ENCODE measurements at regions not wholly inside any gene's neighbourhood (a gene's known extent, or its start where the extent isn't known, plus 50 kb on each side); places are given as distances from the start of the nearest gene placed in this dataset.

DNA sequence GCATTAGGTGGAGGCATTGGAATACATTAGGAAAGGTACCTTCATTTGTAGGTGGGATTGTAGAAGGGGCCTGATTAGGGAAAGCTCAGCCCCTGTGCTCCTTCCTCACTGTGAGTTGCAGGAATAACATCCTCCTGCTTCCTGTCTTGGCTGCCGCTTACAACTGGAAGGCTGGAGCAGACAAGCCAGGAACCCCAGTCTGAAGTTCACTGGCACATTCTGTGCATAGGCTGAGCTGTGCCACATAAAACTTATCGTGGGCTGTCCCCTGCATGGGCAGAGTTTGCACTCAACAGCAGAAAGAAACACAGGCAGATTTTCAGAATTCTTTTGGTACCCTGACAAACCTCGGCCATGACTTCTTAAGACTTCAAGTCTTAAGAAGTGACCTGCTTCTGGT is 200.1 kb downstream of the SALL1 start:
- DNase-seq, result no peak
- intact Hi-C loops (cut with micrococcal nuclease), result no loop called here
- no peaks in the 10 kb centered on the region for H3K4me1 Mint-ChIP-seq
- H3K36me3 Mint-ChIP-seq (ENCODE audit: low read depth), result no peaks in the 10 kb centered on the region
- no peak overlapping the region for H3K4me3 Mint-ChIP-seq
- no peaks in the 10 kb centered on the region for H3K9me3 Mint-ChIP-seq
- H3K27me3 Mint-ChIP-seq, result no peaks in the 10 kb centered on the region
- no peak overlapping the region for H3K27ac Mint-ChIP-seq

DNA sequence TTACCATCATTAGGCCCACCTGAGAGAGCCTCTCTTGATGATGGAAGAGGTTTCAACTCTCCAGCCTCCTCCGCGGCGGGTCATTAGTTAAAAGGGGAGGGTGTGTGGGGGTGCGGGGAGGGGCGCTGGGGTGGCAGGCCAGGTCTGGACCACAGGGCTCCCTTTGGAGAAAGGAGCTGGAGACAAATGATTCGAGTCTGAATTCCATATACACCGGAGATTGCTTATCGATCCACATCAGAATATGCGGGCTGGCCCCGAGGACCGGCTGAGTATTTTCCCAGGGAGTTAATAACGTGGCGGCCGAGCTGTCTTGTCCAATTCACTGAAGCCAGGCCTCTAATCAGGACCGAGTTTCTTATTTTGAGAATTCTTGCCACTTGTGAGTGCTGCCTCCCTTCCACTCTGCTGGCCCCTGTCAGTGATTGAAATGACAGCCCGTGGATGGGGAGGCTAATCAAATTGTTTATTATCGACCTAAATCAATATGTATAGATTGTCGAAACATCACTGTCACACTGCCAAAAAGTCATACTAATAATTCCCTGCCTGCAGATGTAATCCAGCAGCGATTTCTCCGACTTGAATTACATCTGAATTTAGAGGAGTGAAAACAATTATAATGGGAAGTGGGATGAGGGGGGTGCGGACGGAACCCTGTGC is 202.7 kb downstream of the SALL1 start:
- H3K36me3 Mint-ChIP-seq (ENCODE audit: low read depth), result no peaks in the 10 kb centered on the region
- H3K27ac Mint-ChIP-seq, result no peak overlapping the region
- no peaks in the 10 kb centered on the region for H3K27me3 Mint-ChIP-seq
- H3K4me1 Mint-ChIP-seq, result no peaks in the 10 kb centered on the region
- DNase-seq, result no peak
- intact Hi-C loops (cut with micrococcal nuclease), result no loop called here
- no peak overlapping the region for H3K4me3 Mint-ChIP-seq
- H3K9me3 Mint-ChIP-seq, result no peaks in the 10 kb centered on the region

DNA sequence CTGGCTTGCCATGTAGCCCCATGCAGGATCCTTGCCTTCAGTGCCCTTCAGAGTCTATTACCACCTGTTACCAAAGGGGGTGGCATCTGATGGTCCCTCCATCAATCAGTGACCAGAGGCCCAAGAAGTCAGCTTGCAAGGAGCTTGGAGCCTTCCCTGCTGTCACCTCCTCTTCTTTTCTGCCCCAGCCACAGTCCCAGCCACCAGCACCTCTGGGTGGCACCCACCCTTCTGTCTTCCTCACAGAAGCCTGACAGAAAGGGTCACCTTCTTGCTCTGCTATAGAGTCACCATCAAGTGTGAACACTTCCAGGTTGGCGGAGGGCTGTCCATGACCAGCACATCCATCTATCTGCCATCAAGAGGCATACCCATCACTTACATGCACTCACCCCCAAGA is 203.2 kb downstream of the SALL1 start:
- Mint-ChIP-seq H3K4me1 (no peaks in the 10 kb centered on the region), H3K27ac (no peak overlapping the region), H3K4me3 (no peak overlapping the region), H3K27me3 (no peaks in the 10 kb centered on the region), H3K9me3 (no peaks in the 10 kb centered on the region), H3K36me3 (ENCODE audit: low read depth) (no peaks in the 10 kb centered on the region)
- intact Hi-C loops (cut with micrococcal nuclease), result no loop called here
- DNase-seq, result no peak

DNA sequence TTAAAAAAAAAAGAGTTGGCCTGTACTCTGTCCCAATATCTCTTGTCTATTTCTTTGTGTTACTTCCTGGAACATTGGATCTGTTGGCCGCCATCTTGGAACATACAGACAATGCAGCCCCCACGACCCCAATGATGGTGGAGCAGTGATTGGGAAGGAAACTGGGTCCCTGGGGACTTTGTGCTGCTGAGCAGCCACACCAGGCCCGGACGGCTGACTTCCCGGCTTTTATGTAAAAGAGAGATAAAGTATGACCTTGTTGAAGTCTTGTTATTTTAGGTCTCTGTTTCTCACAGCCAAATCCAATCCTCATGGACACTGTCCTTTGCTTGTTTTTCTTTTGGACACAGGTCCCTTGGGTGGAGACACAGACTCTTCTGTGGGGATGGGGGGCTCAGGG is 204.5 kb downstream of the SALL1 start:
- Mint-ChIP-seq H3K27ac (no peak overlapping the region), H3K9me3 (no peaks in the 10 kb centered on the region), H3K4me3 (no peak overlapping the region), H3K36me3 (ENCODE audit: low read depth) (no peaks in the 10 kb centered on the region), H3K4me1 (no peaks in the 10 kb centered on the region), H3K27me3 (no peaks in the 10 kb centered on the region)
- DNase-seq, result no peak
- intact Hi-C loops (cut with micrococcal nuclease), result no loop called here

DNA sequence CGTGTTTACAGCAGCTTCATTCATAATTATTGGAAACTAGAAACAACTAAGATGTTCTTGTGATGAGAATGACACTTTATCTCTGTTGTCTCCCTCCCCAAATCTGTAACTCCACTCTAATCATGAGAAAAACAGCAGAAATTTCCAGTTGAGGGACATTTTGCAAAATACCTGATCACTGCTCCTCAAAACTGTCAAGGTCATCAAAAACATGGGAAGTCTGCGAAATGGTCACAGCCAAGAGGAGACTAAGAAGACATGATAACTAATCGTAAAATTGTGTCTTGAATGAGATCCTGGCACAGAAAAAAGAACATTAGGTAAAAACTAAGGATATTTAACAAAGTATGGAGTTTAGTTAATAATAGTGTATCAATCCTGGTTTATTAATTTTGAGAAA is 204.2 kb downstream of the CYLD start:
- Mint-ChIP-seq H3K36me3 (ENCODE audit: low read depth) (no peaks in the 10 kb centered on the region), H3K27me3 (no peaks in the 10 kb centered on the region), H3K4me1 (no peaks in the 10 kb centered on the region), H3K27ac (no peak overlapping the region), H3K4me3 (no peak overlapping the region), H3K9me3 (no peaks in the 10 kb centered on the region)
- no peak for DNase-seq
- intact Hi-C loops (cut with micrococcal nuclease), result no loop called here

DNA sequence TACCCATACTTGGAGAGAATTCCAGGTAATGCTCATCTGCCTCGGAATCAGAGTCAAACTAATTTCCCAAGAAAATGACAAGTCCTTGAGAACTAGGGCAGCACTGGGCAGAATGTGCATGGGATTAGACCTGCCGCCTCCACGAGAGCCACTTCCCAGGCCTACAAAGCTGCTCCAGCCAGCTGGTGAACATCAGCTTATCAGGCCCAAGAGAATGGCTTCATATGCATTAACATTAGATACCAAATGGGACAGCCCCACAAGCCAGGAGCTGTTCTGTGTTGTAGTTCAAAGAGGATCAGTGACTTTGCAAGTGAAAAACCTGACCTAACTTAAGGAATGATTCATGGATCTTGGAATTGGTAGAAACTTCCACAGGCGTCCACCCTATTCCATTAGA is 203.3 kb downstream of the CYLD start:
- Mint-ChIP-seq H3K27ac (no peak overlapping the region), H3K4me3 (no peak overlapping the region), H3K9me3 (no peaks in the 10 kb centered on the region), H3K27me3 (no peaks in the 10 kb centered on the region), H3K36me3 (ENCODE audit: low read depth) (no peaks in the 10 kb centered on the region), H3K4me1 (no peaks in the 10 kb centered on the region)
- no peak for DNase-seq
- intact Hi-C loops (cut with micrococcal nuclease), result no loop called here

DNA sequence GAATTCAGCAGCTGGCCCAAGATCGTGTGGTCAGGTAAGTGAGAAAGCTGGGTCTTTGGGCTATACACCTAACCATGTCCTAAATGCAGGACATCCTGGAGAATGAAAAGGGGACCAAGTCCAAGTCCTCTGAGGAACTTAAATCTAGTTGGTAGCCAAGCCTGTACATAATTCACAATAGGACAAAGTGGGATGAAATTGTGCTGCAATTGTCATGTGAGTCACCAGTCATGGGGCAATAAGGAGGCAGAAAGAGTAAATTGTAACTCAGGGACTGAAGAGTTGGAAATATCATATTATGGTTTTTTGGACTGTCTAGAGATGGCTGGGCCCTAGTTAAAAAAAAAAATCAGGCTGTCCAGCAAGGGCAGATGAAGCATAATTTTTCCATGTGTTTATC is 202.6 kb downstream of the CYLD start:
- Mint-ChIP-seq H3K36me3 (ENCODE audit: low read depth) (no peaks in the 10 kb centered on the region), H3K4me1 (no peaks in the 10 kb centered on the region), H3K27ac (no peak overlapping the region), H3K27me3 (no peaks in the 10 kb centered on the region), H3K4me3 (no peak overlapping the region), H3K9me3 (no peaks in the 10 kb centered on the region)
- no peak for DNase-seq
- intact Hi-C loops (cut with micrococcal nuclease), result no loop called here

DNA sequence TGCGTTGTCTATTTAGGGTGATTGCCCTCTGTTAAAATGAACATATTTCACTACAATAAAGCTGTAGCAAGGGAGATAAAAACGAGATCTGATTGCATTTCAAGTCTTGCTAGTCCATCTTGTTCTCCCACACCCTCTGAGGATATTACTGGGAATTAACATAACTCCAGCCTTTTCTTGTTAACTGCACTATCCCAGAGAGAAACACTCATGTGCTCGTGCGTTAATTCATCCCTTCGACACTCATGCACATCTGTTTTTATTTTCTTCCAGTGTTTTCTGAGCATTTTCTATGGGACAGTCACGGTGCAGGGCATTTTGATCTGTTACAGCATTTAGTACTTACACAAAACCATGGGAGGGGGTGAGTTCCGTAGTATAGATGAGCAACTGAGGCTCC is 202.1 kb downstream of the CYLD start:
- no peaks in the 10 kb centered on the region for H3K4me1 Mint-ChIP-seq
- H3K27me3 Mint-ChIP-seq, result no peaks in the 10 kb centered on the region
- H3K9me3 Mint-ChIP-seq, result no peaks in the 10 kb centered on the region
- no peak for DNase-seq
- no peaks in the 10 kb centered on the region for H3K36me3 Mint-ChIP-seq (ENCODE audit: low read depth)
- H3K27ac Mint-ChIP-seq, result no peak overlapping the region
- intact Hi-C loops (cut with micrococcal nuclease), result no loop called here
- no peak overlapping the region for H3K4me3 Mint-ChIP-seq

DNA sequence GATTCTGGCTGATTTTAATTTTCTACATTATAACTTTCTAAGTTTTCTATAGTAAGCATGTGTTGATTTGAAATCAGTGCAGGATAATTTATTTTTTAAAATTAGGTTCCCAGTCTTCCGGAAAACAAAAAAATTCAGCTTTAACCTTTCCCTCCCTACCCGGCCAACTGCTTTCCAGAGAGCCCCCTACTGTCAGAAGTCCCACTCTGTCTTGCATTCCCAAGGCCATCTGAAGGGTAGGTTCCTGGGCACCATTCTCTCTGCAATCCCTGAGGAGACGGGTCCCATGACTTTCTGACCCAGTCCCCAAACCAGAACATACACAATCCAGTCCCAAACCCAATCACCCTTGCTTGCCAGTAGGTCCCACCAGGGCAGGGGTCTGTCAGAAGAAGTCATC is 200.3 kb downstream of the CYLD start:
- no peak for DNase-seq
- no peak overlapping the region for H3K4me3 Mint-ChIP-seq
- no peaks in the 10 kb centered on the region for H3K36me3 Mint-ChIP-seq (ENCODE audit: low read depth)
- H3K9me3 Mint-ChIP-seq, result no peaks in the 10 kb centered on the region
- H3K27ac Mint-ChIP-seq, result no peak overlapping the region
- intact Hi-C loops (cut with micrococcal nuclease), result no loop called here
- no peaks in the 10 kb centered on the region for H3K4me1 Mint-ChIP-seq
- no peaks in the 10 kb centered on the region for H3K27me3 Mint-ChIP-seq

DNA sequence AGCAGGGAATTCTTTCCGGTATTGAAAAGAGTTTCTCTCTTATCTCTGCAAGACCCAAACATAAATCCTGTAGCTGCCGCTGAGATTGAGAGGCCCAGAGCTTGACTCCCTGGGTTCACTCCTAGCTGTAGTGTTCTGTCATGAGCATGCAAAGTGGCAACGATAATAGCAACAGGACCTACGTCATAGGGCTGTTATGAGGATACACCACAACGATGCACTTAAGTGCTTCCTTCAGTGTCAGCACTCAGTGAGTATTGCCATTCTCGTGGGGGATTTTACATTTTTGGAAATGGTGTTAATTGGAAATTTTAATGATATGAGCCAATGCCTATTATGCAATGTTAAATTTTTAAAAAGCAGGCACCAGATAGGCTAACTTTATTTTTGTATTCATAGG is 199.8 kb downstream of the CYLD start:
- intact Hi-C loops (cut with micrococcal nuclease), result no loop called here
- no peak overlapping the region for H3K27ac Mint-ChIP-seq
- H3K27me3 Mint-ChIP-seq, result no peaks in the 10 kb centered on the region
- no peak overlapping the region for H3K4me3 Mint-ChIP-seq
- H3K9me3 Mint-ChIP-seq, result no peaks in the 10 kb centered on the region
- DNase-seq, result no peak
- no peaks in the 10 kb centered on the region for H3K4me1 Mint-ChIP-seq
- no peaks in the 10 kb centered on the region for H3K36me3 Mint-ChIP-seq (ENCODE audit: low read depth)

DNA sequence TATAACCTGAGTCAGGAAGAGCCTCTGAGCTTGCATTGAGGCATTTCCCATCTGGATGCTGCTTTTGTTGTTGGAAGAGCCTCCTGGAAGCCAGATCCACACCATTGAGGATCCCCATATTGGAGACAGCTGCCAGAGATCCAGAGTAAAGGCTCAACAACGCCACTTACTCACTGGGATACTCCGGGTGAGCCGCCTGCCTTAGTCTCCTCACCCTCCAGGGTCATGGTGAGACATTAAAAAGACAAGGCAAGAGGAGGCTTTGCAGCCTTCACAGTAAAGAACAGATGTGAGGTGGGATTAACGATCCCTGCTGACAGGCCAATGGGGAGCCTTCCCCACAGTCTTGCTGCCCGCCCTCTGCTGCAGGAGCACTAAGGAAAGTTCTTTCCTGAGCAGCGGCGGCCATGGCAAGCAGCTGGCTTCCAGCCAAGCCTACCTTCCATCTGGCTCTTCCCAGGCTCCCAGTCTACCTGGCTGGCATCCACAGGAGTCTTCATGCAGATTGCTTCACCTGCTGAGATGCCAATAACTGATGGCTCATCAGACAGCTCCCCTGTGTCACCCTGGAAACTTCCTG is 198.5 kb downstream of the CYLD start:
- H3K4me3 Mint-ChIP-seq, result no peak overlapping the region
- no peaks in the 10 kb centered on the region for H3K4me1 Mint-ChIP-seq
- H3K27ac Mint-ChIP-seq, result no peak overlapping the region
- no peak for DNase-seq
- no peaks in the 10 kb centered on the region for H3K36me3 Mint-ChIP-seq (ENCODE audit: low read depth)
- H3K27me3 Mint-ChIP-seq, result no peaks in the 10 kb centered on the region
- no peaks in the 10 kb centered on the region for H3K9me3 Mint-ChIP-seq
- intact Hi-C loops (cut with micrococcal nuclease), result no loop called here

DNA sequence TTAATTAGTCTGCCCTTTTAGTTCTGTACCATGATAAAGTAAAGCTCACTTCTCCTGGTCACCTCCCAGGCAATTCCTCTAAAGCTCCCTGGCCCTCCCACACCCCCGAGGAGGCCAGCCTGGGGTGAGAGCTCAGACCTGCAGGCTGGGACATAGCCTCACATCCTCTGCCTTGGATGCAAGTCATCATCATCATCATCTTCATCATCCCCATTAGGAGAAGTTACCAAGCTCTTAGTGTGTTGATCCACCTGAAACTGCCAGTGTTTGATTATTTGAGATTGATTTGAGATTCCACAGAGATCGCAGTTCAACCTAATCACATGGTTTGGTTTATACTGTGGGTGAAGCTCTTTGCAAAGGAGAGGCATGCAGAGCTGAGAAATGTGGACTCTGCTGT is 197.5 kb downstream of the CYLD start:
- H3K4me1 Mint-ChIP-seq, result no peaks in the 10 kb centered on the region
- H3K36me3 Mint-ChIP-seq (ENCODE audit: low read depth), result no peaks in the 10 kb centered on the region
- intact Hi-C loops (cut with micrococcal nuclease), result no loop called here
- no peak for DNase-seq
- H3K9me3 Mint-ChIP-seq, result no peaks in the 10 kb centered on the region
- no peak overlapping the region for H3K27ac Mint-ChIP-seq
- no peak overlapping the region for H3K4me3 Mint-ChIP-seq
- no peaks in the 10 kb centered on the region for H3K27me3 Mint-ChIP-seq

DNA sequence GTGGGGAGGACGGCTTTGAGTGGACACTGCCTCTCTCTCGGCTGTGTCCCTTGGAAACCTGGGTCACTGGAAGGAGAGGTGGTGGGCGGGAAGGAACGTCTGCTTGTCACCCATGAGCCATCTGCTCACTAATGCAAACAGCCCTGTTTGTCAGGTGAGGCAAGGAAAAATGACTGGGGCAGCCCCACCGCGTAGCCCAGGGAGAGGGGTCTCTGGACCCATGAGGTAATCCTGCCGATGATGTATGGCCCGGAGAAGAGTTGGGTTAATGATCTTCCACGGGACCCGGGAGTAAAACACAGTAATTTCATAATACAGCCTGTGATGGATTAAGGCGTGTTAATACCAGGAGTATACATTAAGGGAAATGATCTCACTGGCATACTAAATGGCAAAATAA is 197.0 kb downstream of the CYLD start:
- H3K27ac Mint-ChIP-seq, result no peak overlapping the region
- intact Hi-C loops (cut with micrococcal nuclease), result no loop called here
- H3K9me3 Mint-ChIP-seq, result no peaks in the 10 kb centered on the region
- H3K27me3 Mint-ChIP-seq, result no peaks in the 10 kb centered on the region
- no peaks in the 10 kb centered on the region for H3K4me1 Mint-ChIP-seq
- no peak for DNase-seq
- H3K4me3 Mint-ChIP-seq, result no peak overlapping the region
- no peaks in the 10 kb centered on the region for H3K36me3 Mint-ChIP-seq (ENCODE audit: low read depth)

DNA sequence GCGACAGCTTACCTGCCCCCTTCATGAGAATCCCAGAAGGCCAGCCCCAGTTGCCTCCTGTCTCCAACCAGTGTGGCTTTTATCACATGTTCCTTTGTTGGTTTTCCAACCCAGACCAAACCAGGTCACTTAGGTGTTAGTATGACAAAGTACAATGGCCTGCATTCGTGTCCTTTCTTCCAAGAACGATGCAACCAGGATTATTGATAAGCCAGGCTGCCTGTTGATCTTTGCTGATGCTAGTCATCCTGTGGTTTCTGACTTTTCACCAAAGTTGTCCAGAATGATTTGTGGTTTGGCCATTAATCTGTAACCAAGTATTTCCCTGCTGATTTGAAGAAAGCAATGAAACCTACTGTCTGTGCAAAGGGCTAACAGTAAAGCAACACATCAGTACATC is 191.4 kb downstream of the CYLD start:
- no peak overlapping the region for H3K4me3 Mint-ChIP-seq
- H3K27me3 Mint-ChIP-seq, result no peaks in the 10 kb centered on the region
- intact Hi-C loops (cut with micrococcal nuclease), result no loop called here
- DNase-seq, result no peak
- H3K27ac Mint-ChIP-seq, result no peak overlapping the region
- H3K9me3 Mint-ChIP-seq, result no peaks in the 10 kb centered on the region
- H3K4me1 Mint-ChIP-seq, result no peaks in the 10 kb centered on the region
- H3K36me3 Mint-ChIP-seq (ENCODE audit: low read depth), result no peaks in the 10 kb centered on the region

DNA sequence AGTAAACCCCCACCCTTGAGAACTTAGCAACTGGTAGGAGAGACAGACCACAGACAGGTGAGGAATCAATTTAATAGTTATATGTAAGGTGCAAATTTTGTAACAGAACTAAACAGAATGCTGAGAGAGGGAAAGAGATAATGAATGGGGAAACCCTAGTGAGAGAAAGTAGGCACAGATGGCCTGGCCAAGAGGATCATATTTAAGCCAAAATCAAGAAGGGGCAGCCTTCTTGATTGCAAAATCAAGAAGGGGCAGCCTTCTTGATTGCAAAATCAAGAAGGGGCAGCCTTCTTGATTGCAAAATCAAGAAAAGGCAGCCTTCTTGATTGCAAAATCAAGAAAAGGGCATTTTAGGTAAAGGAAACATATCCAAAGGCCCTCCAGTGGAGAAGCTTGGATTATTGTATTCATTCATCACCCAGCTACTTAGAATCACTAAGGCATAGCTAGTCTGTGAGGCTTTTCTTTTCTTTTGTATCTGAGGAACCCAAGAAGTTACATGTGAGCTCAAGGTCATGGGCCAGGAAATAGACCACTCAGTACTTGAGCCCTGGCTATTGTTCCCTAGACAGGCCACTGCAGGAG is 190.6 kb downstream of the CYLD start:
- Mint-ChIP-seq H3K36me3 (ENCODE audit: low read depth) (no peaks in the 10 kb centered on the region), H3K27ac (no peak overlapping the region), H3K9me3 (no peaks in the 10 kb centered on the region), H3K4me1 (no peaks in the 10 kb centered on the region), H3K4me3 (no peak overlapping the region), H3K27me3 (no peaks in the 10 kb centered on the region)
- intact Hi-C loops (cut with micrococcal nuclease), result no loop called here
- DNase-seq, result no peak
